ENCODE measurements at regions not wholly inside any gene's neighbourhood (a gene's known extent, or its start where the extent isn't known, plus 50 kb on each side); places are given as distances from the start of the nearest gene placed in this dataset.

- TF ChIP-seq GATAD2B (conservative IDR thresholded peaks at IDR 0.05; ENCODE audit: low read depth) (no peak), TAF1 (IDR thresholded peaks at IDR 0.05; ENCODE audit: borderline replicate concordance, low read depth, low read length) (no peak), RUNX3 (IDR thresholded peaks at IDR 0.05; ENCODE audit: low read length) (no peak), NFXL1 (IDR thresholded peaks at IDR 0.05; ENCODE audit: borderline replicate concordance) (no peak), PBX3 (IDR thresholded peaks at IDR 0.05; ENCODE audit: insufficient replicate concordance, low read depth, low read length) (no peak), ZNF384 (IDR thresholded peaks at IDR 0.05; ENCODE audit: borderline replicate concordance, low read depth, low read length) (no peak), RFX5 (IDR thresholded peaks at IDR 0.05; ENCODE audit: low read depth, low read length) (no peak), EZH2 (IDR thresholded peaks at IDR 0.05; ENCODE audit: borderline replicate concordance, control insufficient read depth, low read depth, low read length) (no peak), STAT3 (IDR thresholded peaks at IDR 0.05; ENCODE audit: low read depth, low read length) (no peak), CEBPZ (IDR thresholded peaks at IDR 0.05; ENCODE audit: low read depth, low read length) (no peak), TCF3 (IDR thresholded peaks at IDR 0.05; ENCODE audit: borderline replicate concordance, insufficient read depth, low read depth, low read length) (no peak), ZNF217 (IDR thresholded peaks at IDR 0.05) (no peak), USF2 (IDR thresholded peaks at IDR 0.05; ENCODE audit: borderline replicate concordance, low read depth, low read length) (no peak)
Observed at GRCh38 chr7:56495165-56495564, 378.9 kb upstream of the NUPR2 start (continued).

Data from GM12878 (cell line).